GM21526 (cell line): ENCODE measurements at regions not wholly inside any gene's neighbourhood (a gene's known extent, or its start where the extent isn't known, plus 50 kb on each side); places are given as distances from the start of the nearest gene placed in this dataset.
"Not testable (repeated sequence)": the region's sequence is repeated elsewhere in the genome, so short reads cannot be mapped to it uniquely, and the experiment has no call there.

ENCODE experiments used
- ATAC-seq: cut with Tn5 transposase; IDR thresholded peaks from one replicate; pipeline ENCODE4 v1.9.1; 2021; ENCODE audit warnings: moderate library complexity; ENCODE audit not compliant: unreplicated experiment, low FRiP score

- ATAC-seq = no peak
Measured at GRCh38 chr12:58068706-58069105, 127.3 kb downstream of the ATP23 start.

GRCh38 chr12:58069268-58069963 lies 128.0 kb downstream of the ATP23 start:
- no peak for ATAC-seq

GRCh38 chr12:58071994-58072393 lies 130.6 kb downstream of the ATP23 start:
- no peak for ATAC-seq

- ATAC-seq = no peak
Measured at GRCh38 chr12:58074259-58074658, 132.9 kb downstream of the ATP23 start.

GRCh38 chr12:58079806-58080205 lies 138.4 kb downstream of the ATP23 start:
- no peak for ATAC-seq

GRCh38 chr12:58081488-58081887 lies 140.1 kb downstream of the ATP23 start:
- no peak for ATAC-seq

- ATAC-seq = no peak
Measured at GRCh38 chr12:58082996-58083395, 141.6 kb downstream of the ATP23 start.

- no peak for ATAC-seq
Measured at GRCh38 chr12:58086006-58086405, 144.6 kb downstream of the ATP23 start.

- ATAC-seq = no peak
Measured at GRCh38 chr12:58086930-58087329, 145.6 kb downstream of the ATP23 start.

GRCh38 chr12:58087423-58088127 lies 146.2 kb downstream of the ATP23 start:
- ATAC-seq = no peak

GRCh38 chr12:58089588-58089987 lies 148.2 kb downstream of the ATP23 start:
- no peak for ATAC-seq

- ATAC-seq = no peak
Measured at GRCh38 chr12:58090685-58091084, 149.3 kb downstream of the ATP23 start.

GRCh38 chr12:58095002-58095401 lies 153.6 kb downstream of the ATP23 start:
- no peak for ATAC-seq

- no peak for ATAC-seq
Measured at GRCh38 chr12:58097741-58098140, 156.4 kb downstream of the ATP23 start.

- no peak for ATAC-seq
Measured at GRCh38 chr12:58099476-58099875, 158.1 kb downstream of the ATP23 start.

- ATAC-seq = no peak
Measured at GRCh38 chr12:58104351-58104755, 163.0 kb downstream of the ATP23 start.

- no peak for ATAC-seq
Measured at GRCh38 chr12:58105225-58106119, 164.1 kb downstream of the ATP23 start.

- no peak for ATAC-seq
Measured at GRCh38 chr12:58106195-58106594, 164.8 kb downstream of the ATP23 start.

GRCh38 chr12:58117201-58117600 lies 175.8 kb downstream of the ATP23 start:
- no peak for ATAC-seq

- no peak for ATAC-seq
Measured at GRCh38 chr12:58117667-58118066, 176.3 kb downstream of the ATP23 start.

GRCh38 chr12:58125761-58126160 lies 184.4 kb downstream of the ATP23 start:
- not testable (repeated sequence) for ATAC-seq
